HEK293 (cell line): ENCODE measurements at regions not wholly inside any gene's neighbourhood (a gene's known extent, or its start where the extent isn't known, plus 50 kb on each side); places are given as distances from the start of the nearest gene placed in this dataset.

Experiments
- CTCF ChIA-PET: fragments of 350-600 bp; formaldehyde crosslinking; extraction: SDS; loops from one replicate; lab custom pipeline; 2021; ENCODE audit warnings: antibody characterized with exemption; lab: Yijun Ruan, JAX
- POLR2A ChIA-PET: fragments of 300-600 bp; formaldehyde crosslinking; extraction: SDS; loops from one replicate; lab custom pipeline; 2020; ENCODE audit warnings: antibody characterized with exemption, inconsistent platforms; lab: Yijun Ruan, JAX
- H3K27ac ChIP-seq: fragments of 200-500 bp; sonication (Bioruptor generic); 2 replicates; pipeline ENCODE4 v1.5.1; 2014; ENCODE audit warnings: low read depth, low read length, control low read depth, inconsistent platforms; ENCODE audit errors: extremely low read depth
- H3K36me3 ChIP-seq, 2 experiments: fragments of 200-500 bp in 1 of 2; sonication (Bioruptor generic) in 1 of 2; 1 replicate in 1 of 2; 2 replicates in 1 of 2; pipeline ENCODE4 v1.5.1; 2014 to 2017; ENCODE audit warnings: inconsistent platforms in 2 of 2, low read length in 2 of 2; ENCODE audit not compliant: control insufficient read depth in 2 of 2, insufficient read depth in 1 of 2
- H3K4me1 ChIP-seq: fragments of 200-500 bp; sonication (Bioruptor generic); 2 replicates; pipeline ENCODE4 v1.5.1; 2014; ENCODE audit warnings: mild to moderate bottlenecking, low read length, inconsistent platforms; ENCODE audit not compliant: control insufficient read depth, insufficient read depth
- H3K4me3 ChIP-seq: 2 replicates; pipeline ENCODE4 v1.5.1; 2011; ENCODE audit warnings: low read depth, mild to moderate bottlenecking, control low read depth, low read length, moderate library complexity
- H3K9me3 ChIP-seq: fragments of 200-500 bp; sonication (Bioruptor generic); 2 replicates; pipeline ENCODE4 v1.5.1; 2014; ENCODE audit warnings: low read depth, low read length, inconsistent platforms; ENCODE audit not compliant: control insufficient read depth, insufficient read depth
- IKZF3 ChIP-seq: fragments of 450-650 bp; IDR thresholded peaks from 2 replicates; pipeline ENCODE4 v1.5.0; 2018; ENCODE audit warnings: missing biosample characterization, mild to moderate bottlenecking, missing genetic modification characterization, moderate library complexity
- PRDM10 ChIP-seq: fragments of 450-650 bp; formaldehyde crosslinking; IDR thresholded peaks from 2 replicates; pipeline ENCODE4 v1.5.1; 2016; ENCODE audit warnings: missing biosample characterization, missing genetic modification characterization
- ZIC2 ChIP-seq: fragments of 450-650 bp; formaldehyde crosslinking; IDR thresholded peaks from 2 replicates; pipeline ENCODE4 v1.5.1; 2016; ENCODE audit warnings: missing biosample characterization, missing genetic modification characterization
- ZNF175 ChIP-seq: fragments of 450-650 bp; formaldehyde crosslinking; IDR thresholded peaks from 2 replicates; pipeline ENCODE4 v1.5.1; 2016; ENCODE audit warnings: missing biosample characterization, missing genetic modification characterization
- ZNF362 ChIP-seq: fragments of 450-650 bp; formaldehyde crosslinking; IDR thresholded peaks from 2 replicates; pipeline ENCODE4 v1.5.1; 2016; ENCODE audit warnings: missing biosample characterization, missing genetic modification characterization
- ZNF488 ChIP-seq: fragments of 450-650 bp; formaldehyde crosslinking; IDR thresholded peaks from 2 replicates; pipeline ENCODE4 v1.5.1; 2016; ENCODE audit warnings: missing biosample characterization, missing genetic modification characterization
- ZNF624 ChIP-seq: fragments of 450-650 bp; formaldehyde crosslinking; IDR thresholded peaks from 2 replicates; pipeline ENCODE4 v1.5.1; 2017; ENCODE audit warnings: missing biosample characterization, missing genetic modification characterization
- ZNF654 ChIP-seq: fragments of 450-650 bp; formaldehyde crosslinking; IDR thresholded peaks from 2 replicates; pipeline ENCODE4 v1.5.1; 2016; ENCODE audit warnings: low read depth, missing biosample characterization, missing genetic modification characterization
- ZNF768 ChIP-seq: fragments of 450-650 bp; formaldehyde crosslinking; IDR thresholded peaks from 2 replicates; pipeline ENCODE4 v1.5.1; 2018; ENCODE audit warnings: missing biosample characterization, mild to moderate bottlenecking, missing genetic modification characterization

GRCh38 chr10:128628252-128628651 lies 502.0 kb upstream of the MKI67 start (continued):
- no peak for TF ChIP-seq ZNF362 (tag by site-specific recombination)
- no peak for TF ChIP-seq PRDM10 (tag by site-specific recombination)

- no peak overlapping the region for H3K27ac ChIP-seq
- H3K9me3 ChIP-seq, result no peaks in the 10 kb centered on the region
- CTCF ChIA-PET, result interaction anchor here (0.7 kb wide), 1 partner anchor 38 kb away, joined by 3 read pairs; no protein-coding TSS in a partner anchor
- TF ChIP-seq ZIC2 (tag by site-specific recombination) (0 out of 2 replicates have a peak, but pooled peaks have one; percentile 24), IKZF3 (tag by site-specific recombination) (no peak)
- H3K4me3 ChIP-seq, result no peak overlapping the region
- H3K4me1 ChIP-seq, result no peaks in the 10 kb centered on the region
- no peaks in the 10 kb centered on the region for H3K36me3 ChIP-seq
- POLR2A ChIA-PET, result no interaction called here
Observed at GRCh38 chr10:128629111-128630096, 503.2 kb upstream of the MKI67 start.

GRCh38 chr10:128630787-128631252 lies 504.6 kb upstream of the MKI67 start:
- no peak overlapping the region for H3K27ac ChIP-seq
- H3K4me1 ChIP-seq, result no peaks in the 10 kb centered on the region
- no peaks in the 10 kb centered on the region for H3K36me3 ChIP-seq
- no peak overlapping the region for H3K4me3 ChIP-seq
- POLR2A ChIA-PET, result no interaction called here
- TF ChIP-seq ZNF488 (no peak), ZNF175 (tag by site-specific recombination) (no peak), ZNF768 (tag by site-specific recombination) (no peak)
- CTCF ChIA-PET, result interaction anchor here (0.5 to 1.8 kb wide), 8 partner anchors 10 to 1337 kb away, joined by 3 to 6 read pairs (median 4); no protein-coding TSS in a partner anchor
- H3K9me3 ChIP-seq, result no peaks in the 10 kb centered on the region

- TF ChIP-seq ZNF624 (tag by site-specific recombination) (no peak), ZNF654 (tag by site-specific recombination) (peak; percentile 44)
- Histone ChIP-seq H3K4me3 (no peak overlapping the region), H3K36me3 (no peaks in the 10 kb centered on the region), H3K4me1 (no peaks in the 10 kb centered on the region), H3K9me3 (no peaks in the 10 kb centered on the region), H3K27ac (no peak overlapping the region)
- CTCF ChIA-PET, result interaction anchor here (0.6 to 1.8 kb wide), 16 partner anchors 9 to 978 kb away, joined by 3 to 6 read pairs (median 3); no protein-coding TSS in a partner anchor
- POLR2A ChIA-PET, result no interaction called here
Observed at GRCh38 chr10:128631801-128632241, 505.6 kb upstream of the MKI67 start.
